ENCODE measurements at regions not wholly inside any gene's neighbourhood (a gene's known extent, or its start where the extent isn't known, plus 50 kb on each side); places are given as distances from the start of the nearest gene placed in this dataset.

GRCh38 chr17:36879624-36880131 is 57.6 kb upstream of the LHX1 start:
- Histone ChIP-seq H3K4me3 (ENCODE audit: low read depth, low read length) (no peak overlapping the region), H3K9me3 (ENCODE audit: control insufficient read depth, insufficient read depth, low read depth, low read length) (no peaks in the 10 kb centered on the region), H3K4me1 (ENCODE audit: control insufficient read depth, insufficient read depth, low read length) (no peaks in the 10 kb centered on the region), H3K36me3 (ENCODE audit: control insufficient read depth in 2 of 2, insufficient read depth in 1 of 2, low read length in 2 of 2) (no peaks in the 10 kb centered on the region), H3K27ac (ENCODE audit: extremely low read depth, low read depth, low read length) (no peak overlapping the region)
- CTCF ChIA-PET: no interaction called here
- POLR2A ChIA-PET: no interaction called here
- no peak for TF ChIP-seq ZBTB21 (tag by site-specific recombination; IDR thresholded peaks at IDR 0.05)
- no peak for TF ChIP-seq ELK4 (IDR thresholded peaks at IDR 0.05; ENCODE audit: borderline replicate concordance, low read depth, low read length)
- TF ChIP-seq BCL11A (tag by site-specific recombination; IDR thresholded peaks at IDR 0.05; ENCODE audit: low read depth): no peak
- no peak for TF ChIP-seq ZNF423 (tag by site-specific recombination; IDR thresholded peaks at IDR 0.05)
- TF ChIP-seq ZNF626 (tag by site-specific recombination; IDR thresholded peaks at IDR 0.05): no peak
- TF ChIP-seq INSM2 (tag by site-specific recombination; IDR thresholded peaks at IDR 0.05): no peak
- 0 out of 2 replicates have a peak, but pooled peaks have one; percentile 11 for TF ChIP-seq PRDM4 (tag by site-specific recombination; IDR thresholded peaks at IDR 0.05)
- no peak for TF ChIP-seq ZNF202 (tag by site-specific recombination; IDR thresholded peaks at IDR 0.05; ENCODE audit: borderline replicate concordance)

GRCh38 chr17:36880268-36880905 is 56.9 kb upstream of the LHX1 start:
- no peaks in the 10 kb centered on the region for H3K9me3 ChIP-seq (ENCODE audit: control insufficient read depth, insufficient read depth, low read depth, low read length)
- no peak overlapping the region for H3K27ac ChIP-seq (ENCODE audit: extremely low read depth, low read depth, low read length)
- no peak for TF ChIP-seq ZNF248 (tag by site-specific recombination; IDR thresholded peaks at IDR 0.05)
- no peak for TF ChIP-seq ZNF146 (tag by site-specific recombination; IDR thresholded peaks at IDR 0.05)
- no peak for TF ChIP-seq ZNF148 (tag by site-specific recombination; IDR thresholded peaks at IDR 0.05; ENCODE audit: borderline replicate concordance)
- TF ChIP-seq ZNF776 (tag by site-specific recombination; IDR thresholded peaks at IDR 0.05; ENCODE audit: borderline replicate concordance): no peak
- no peak for TF ChIP-seq ZNF561 (tag by site-specific recombination; IDR thresholded peaks at IDR 0.05; ENCODE audit: borderline replicate concordance)
- no peak for TF ChIP-seq ZNF426 (tag by site-specific recombination; IDR thresholded peaks at IDR 0.05)
- TF ChIP-seq ZSCAN18 (tag by site-specific recombination; IDR thresholded peaks at IDR 0.05): no peak
- TF ChIP-seq HOXD13 (CRISPR knock-in tag; IDR thresholded peaks at IDR 0.05; ENCODE audit: borderline replicate concordance): no peak
- H3K36me3 ChIP-seq (ENCODE audit: control insufficient read depth in 2 of 2, insufficient read depth in 1 of 2, low read length in 2 of 2): no peaks in the 10 kb centered on the region
- no peaks in the 10 kb centered on the region for H3K4me1 ChIP-seq (ENCODE audit: control insufficient read depth, insufficient read depth, low read length)
- POLR2A ChIA-PET: no interaction called here
- CTCF ChIA-PET: no interaction called here
- no peak overlapping the region for H3K4me3 ChIP-seq (ENCODE audit: low read depth, low read length)

All from HEK293 (cell line).